Keratinocyte (primary cell): ENCODE measurements at regions not wholly inside any gene's neighbourhood (a gene's known extent, or its start where the extent isn't known, plus 50 kb on each side); places are given as distances from the start of the nearest gene placed in this dataset.
"Not testable (repeated sequence)": the region's sequence is repeated elsewhere in the genome, so short reads cannot be mapped to it uniquely, and the experiment has no call there.

Experiments used
- DNase-seq: peaks from one replicate; pipeline ENCODE4 v3.0.0-alpha.2; 2011; ENCODE audit warnings: low read depth, missing footprints, low spot score
- FAIRE-seq: peaks from 2 replicates; lab custom pipeline; 2011; peaks lifted over from hg19 to GRCh38; lab: Jason Lieb, UNC
- H2AFZ ChIP-seq: 2 replicates; pipeline ENCODE4 v1.6.0; 2012; ENCODE audit warnings: low read length, control low read depth, inconsistent platforms; ENCODE audit not compliant: control insufficient read depth
- H3K27ac ChIP-seq: 2 replicates; pipeline ENCODE4 v1.5.1; 2011; ENCODE audit warnings: low read length; ENCODE audit not compliant: control insufficient read depth, insufficient read depth
- H3K27me3 ChIP-seq: 3 replicates; pipeline ENCODE4 v1.6.0; 2011; ENCODE audit warnings: low read length; ENCODE audit not compliant: control insufficient read depth, insufficient read depth; ENCODE audit errors: extremely low read depth
- H3K36me3 ChIP-seq, 2 experiments: 2 replicates in 1 of 2; 3 replicates in 1 of 2; pipeline ENCODE4 v1.5.1; 2011; ENCODE audit warnings: low read length in 2 of 2, mild to moderate bottlenecking in 1 of 2; ENCODE audit not compliant: control insufficient read depth in 2 of 2, insufficient read depth in 2 of 2; ENCODE audit errors: extremely low read depth in 1 of 2
- H3K4me1 ChIP-seq: 3 replicates; pipeline ENCODE4 v1.5.1; 2011; ENCODE audit warnings: low read length; ENCODE audit not compliant: control insufficient read depth, insufficient read depth; ENCODE audit errors: extremely low read depth
- H3K4me2 ChIP-seq: 3 replicates; pipeline ENCODE4 v1.6.0; 2011; ENCODE audit warnings: low read depth, low read length; ENCODE audit not compliant: control insufficient read depth, insufficient read depth; ENCODE audit errors: extremely low read depth
- H3K4me3 ChIP-seq, 3 experiments: fragments of 200-600 bp in 1 of 3; sonication (generic) in 1 of 3; 2 replicates in 2 of 3; 3 replicates in 1 of 3; pipeline ENCODE4 v1.5.1; 2011 to 2016; ENCODE audit warnings: low read length in 3 of 3, mild to moderate bottlenecking in 3 of 3, control low read depth in 2 of 3, inconsistent platforms in 1 of 3, low read depth in 1 of 3, mixed read lengths in 1 of 3, mixed run types in 1 of 3, moderate library complexity in 1 of 3; ENCODE audit not compliant: control insufficient read depth in 2 of 3, insufficient read depth in 2 of 3; ENCODE audit errors: extremely low read depth in 1 of 3
- H3K79me2 ChIP-seq: 2 replicates; pipeline ENCODE4 v1.6.0; 2012; ENCODE audit warnings: low read length; ENCODE audit not compliant: control insufficient read depth, insufficient read depth
- H3K9ac ChIP-seq: 3 replicates; pipeline ENCODE4 v1.6.0; 2011; ENCODE audit warnings: low read length; ENCODE audit not compliant: control insufficient read depth, insufficient read depth; ENCODE audit errors: extremely low read depth
- H3K9me1 ChIP-seq: 3 replicates; pipeline ENCODE4 v1.6.0; 2011; ENCODE audit warnings: low read length; ENCODE audit not compliant: control insufficient read depth, insufficient read depth; ENCODE audit errors: extremely low read depth
- H3K9me3 ChIP-seq: 2 replicates; pipeline ENCODE4 v1.5.1; 2012; ENCODE audit warnings: low read depth, low read length; ENCODE audit not compliant: control insufficient read depth
- H4K20me1 ChIP-seq: 3 replicates; pipeline ENCODE4 v1.6.0; 2011; ENCODE audit warnings: low read length; ENCODE audit not compliant: control insufficient read depth, insufficient read depth; ENCODE audit errors: extremely low read depth
- CTCF ChIP-seq, 3 experiments: IDR thresholded peaks in 1 of 3; conservative IDR thresholded peaks in 1 of 3; optimal IDR thresholded peaks in 1 of 3; 2 replicates in 2 of 3; 3 replicates in 1 of 3; pipeline versions ENCODE3 to v1.5.1; 2011; ENCODE audit warnings: low read length in 3 of 3, mild to moderate bottlenecking in 3 of 3, moderate library complexity in 2 of 3, control low read depth in 1 of 3, inconsistent platforms in 1 of 3; ENCODE audit not compliant: insufficient read depth in 2 of 3; ENCODE audit errors: extremely low read depth in 1 of 3
- dilution Hi-C: fragments of 300-500 bp; cut with MboI; formaldehyde crosslinking; loops from one replicate; pipeline ENCODE4 v1.7.0; 2020; ENCODE audit warnings: low sequenced_read_pairs; ENCODE audit not compliant: extremely low pct_ligation_motif_present

- H3K9me1 ChIP-seq, DNase-seq, H3K79me2 ChIP-seq, H3K4me2 ChIP-seq, H3K27ac ChIP-seq, FAIRE-seq, H3K9ac ChIP-seq, H3K27me3 ChIP-seq, H3K9me3 ChIP-seq, H3K4me1 ChIP-seq, dilution Hi-C loops, H3K36me3 ChIP-seq, H3K4me3 ChIP-seq, H2AFZ ChIP-seq, H4K20me1 ChIP-seq: not testable (repeated sequence)
- peak in 1 of 3 experiments; percentile 7 for TF ChIP-seq CTCF (optimal IDR thresholded peaks at IDR 0.05 in 1 of 3, IDR thresholded peaks at IDR 0.05 in 1 of 3, conservative IDR thresholded peaks at IDR 0.05 in 1 of 3; ENCODE audit: extremely low read depth in 1 of 3, insufficient read depth in 2 of 3, low read length in 3 of 3)
Measured at GRCh38 chr9:42368279-42368881, 184.9 kb downstream of the SPATA31A6 start.

GRCh38 chr9:42370172-42370571 is 186.7 kb downstream of the SPATA31A6 start:
- H3K79me2 ChIP-seq, FAIRE-seq, H3K9me3 ChIP-seq, H3K9ac ChIP-seq, H3K27me3 ChIP-seq, H3K4me3 ChIP-seq, DNase-seq, H3K4me2 ChIP-seq, dilution Hi-C loops, H3K36me3 ChIP-seq, H4K20me1 ChIP-seq, H3K4me1 ChIP-seq, H2AFZ ChIP-seq, H3K27ac ChIP-seq, H3K9me1 ChIP-seq: not testable (repeated sequence)

GRCh38 chr9:42371417-42371816 is 188.0 kb downstream of the SPATA31A6 start:
- H3K27ac ChIP-seq, H3K4me3 ChIP-seq, H3K9me3 ChIP-seq, H3K9me1 ChIP-seq, DNase-seq, H2AFZ ChIP-seq, H3K27me3 ChIP-seq, H3K4me1 ChIP-seq, H3K4me2 ChIP-seq, H3K9ac ChIP-seq, dilution Hi-C loops, H3K79me2 ChIP-seq, FAIRE-seq, H3K36me3 ChIP-seq, H4K20me1 ChIP-seq: not testable (repeated sequence)

- H3K4me3 ChIP-seq, H3K27me3 ChIP-seq, DNase-seq, dilution Hi-C loops, H3K36me3 ChIP-seq, FAIRE-seq, H3K79me2 ChIP-seq, H3K9me3 ChIP-seq, H4K20me1 ChIP-seq, H3K4me1 ChIP-seq, H3K27ac ChIP-seq, H2AFZ ChIP-seq, H3K9me1 ChIP-seq, H3K9ac ChIP-seq, H3K4me2 ChIP-seq: not testable (repeated sequence)
Measured at GRCh38 chr9:42377530-42378417, 194.3 kb downstream of the SPATA31A6 start.
